GM23338 (cell line): ENCODE measurements at regions not wholly inside any gene's neighbourhood (a gene's known extent, or its start where the extent isn't known, plus 50 kb on each side); places are given as distances from the start of the nearest gene placed in this dataset.
"Not testable (repeated sequence)": the region's sequence is repeated elsewhere in the genome, so short reads cannot be mapped to it uniquely, and the experiment has no call there.

Source experiments
- ATAC-seq: fragments of 200-7000 bp; cut with Tn5 transposase; 3 replicates; pipeline ENCODE4 v1.9.1; 2020
- DNase-seq: peaks from one replicate; pipeline ENCODE4 v3.0.0-alpha.2; 2015; ENCODE audit warnings: low spot score
- H2AFZ ChIP-seq: fragments of 200-600 bp; sonication (generic); 2 replicates; pipeline ENCODE4 v1.8.0; 2016; ENCODE audit warnings: antibody characterized with exemption, mild to moderate bottlenecking, moderate library complexity
- H3F3A ChIP-seq: fragments of 200-600 bp; sonication (generic); replicated peaks from 2 replicates; pipeline ENCODE4 v1.8.0; 2017; ENCODE audit warnings: antibody characterized with exemption, mixed run types, low read depth
- H3K27ac ChIP-seq: fragments of 200-600 bp; sonication (generic); 2 replicates; pipeline ENCODE4 v1.6.1; 2016; ENCODE audit warnings: low read depth
- H3K27me3 ChIP-seq: fragments of 200-600 bp; sonication (generic); 2 replicates; pipeline ENCODE4 v1.8.0; 2016; ENCODE audit warnings: mild to moderate bottlenecking, mixed run types, moderate library complexity; ENCODE audit not compliant: insufficient read depth
- H3K36me3 ChIP-seq: fragments of 200-600 bp; sonication (generic); 2 replicates; pipeline ENCODE4 v1.8.0; 2016; ENCODE audit warnings: mild to moderate bottlenecking; ENCODE audit not compliant: insufficient read depth
- H3K4me1 ChIP-seq: fragments of 200-600 bp; sonication (generic); 2 replicates; pipeline ENCODE4 v1.8.0; 2016; ENCODE audit warnings: mild to moderate bottlenecking, moderate library complexity; ENCODE audit not compliant: insufficient read depth
- H3K4me2 ChIP-seq: fragments of 200-600 bp; sonication (generic); 2 replicates; pipeline ENCODE4 v1.7.1; 2017; ENCODE audit warnings: mixed run types
- H3K4me3 ChIP-seq: fragments of 200-600 bp; sonication (generic); 2 replicates; pipeline ENCODE4 v1.6.1; 2016; ENCODE audit warnings: mixed run types
- H3K79me2 ChIP-seq: fragments of 200-600 bp; sonication (generic); replicated peaks from 2 replicates; pipeline ENCODE4 v1.8.0; 2017; ENCODE audit warnings: mild to moderate bottlenecking; ENCODE audit not compliant: insufficient read depth
- H3K9me2 ChIP-seq: fragments of 200-600 bp; sonication (generic); 2 replicates; pipeline ENCODE4 v1.8.0; 2017; ENCODE audit not compliant: insufficient read depth
- H4K20me1 ChIP-seq: fragments of 200-600 bp; sonication (generic); replicated peaks from 2 replicates; pipeline ENCODE4 v1.8.0; 2017; ENCODE audit warnings: mild to moderate bottlenecking; ENCODE audit not compliant: insufficient read depth
- H3K27ac Mint-ChIP-seq: 2 replicates; pipeline ENCODE4 v1.8.0; 2020; ENCODE audit warnings: inconsistent platforms, mild to moderate bottlenecking, moderate library complexity, mixed read lengths
- H3K27me3 Mint-ChIP-seq: 3 replicates; pipeline ENCODE4 v1.8.0; 2022; ENCODE audit warnings: low read depth, mild to moderate bottlenecking, moderate library complexity, mixed read lengths, inconsistent platforms; ENCODE audit not compliant: insufficient read depth, poor library complexity
- H3K36me3 Mint-ChIP-seq: 3 replicates; pipeline ENCODE4 v1.8.0; 2021; ENCODE audit warnings: low read depth, mild to moderate bottlenecking, inconsistent platforms, moderate library complexity, mixed read lengths
- H3K4me1 Mint-ChIP-seq: 3 replicates; pipeline ENCODE4 v1.8.0; 2020; ENCODE audit warnings: mild to moderate bottlenecking, inconsistent platforms, mixed read lengths
- H3K4me3 Mint-ChIP-seq: 3 replicates; pipeline ENCODE4 v1.8.0; 2021; ENCODE audit warnings: moderate library complexity, mild to moderate bottlenecking, inconsistent platforms, mixed read lengths
- H3K9me3 Mint-ChIP-seq: 3 replicates; pipeline ENCODE4 v1.8.0; 2020; ENCODE audit warnings: moderate library complexity, mild to moderate bottlenecking, inconsistent platforms, mixed read lengths
- CTCF ChIP-seq, 2 experiments: fragments of 200-600 bp in 1 of 2; sonication (generic) in 1 of 2; conservative IDR thresholded peaks; 2 replicates each; pipeline versions ENCODE4 v1.5.1 to v1.6.1; 2016 to 2017; ENCODE audit warnings: antibody characterized with exemption in 2 of 2, low read depth in 2 of 2, mild to moderate bottlenecking in 2 of 2, moderate library complexity in 1 of 2
- NANOG ChIP-seq: IDR thresholded peaks from 2 replicates; pipeline ENCODE4 v1.6.1; 2016; ENCODE audit warnings: antibody characterized with exemption, borderline replicate concordance
- POLR2AphosphoS5 ChIP-seq: IDR thresholded peaks from 2 replicates; pipeline ENCODE4 v1.6.1; 2016; ENCODE audit warnings: antibody characterized with exemption, low read depth
- ZNF331 ChIP-seq: fragments of 250-450 bp; sonication (Bioruptor Pico); IDR thresholded peaks from 2 replicates; pipeline ENCODE4 v1.5.0; 2020; ENCODE audit warnings: low read depth, mild to moderate bottlenecking, moderate library complexity

GRCh38 chr5:36505021-36505420 lies 101.4 kb upstream of the SLC1A3 start:
- DNase-seq (no peak), ATAC-seq (no peak)
- no peaks in the 10 kb centered on the region for H3F3A ChIP-seq
- H3K36me3 Mint-ChIP-seq, result no peaks in the 10 kb centered on the region
- H2AFZ ChIP-seq, result 0 out of 2 replicates have a peak overlapping the region, but pooled peaks have one; percentile 3
- H3K27me3 ChIP-seq, result no peaks in the 10 kb centered on the region
- no peak overlapping the region for H3K4me3 ChIP-seq
- H3K27ac ChIP-seq, result no peak overlapping the region
- peaks cover 1% of the 10 kb centered on the region for H3K27me3 Mint-ChIP-seq
- TF ChIP-seq ZNF331 (CRISPR knock-in tag), result no peak
- no peak for TF ChIP-seq POLR2AphosphoS5
- TF ChIP-seq NANOG, result no peak
- no peaks in the 10 kb centered on the region for H3K36me3 ChIP-seq
- peaks cover 4% of the 10 kb centered on the region; the same call in 1 of the 3 replicates for H3K9me3 Mint-ChIP-seq
- 0 out of 2 replicates have a peak, but pooled peaks cover 12% of the 10 kb centered on the region for H3K4me1 ChIP-seq
- no peak overlapping the region for H3K4me3 Mint-ChIP-seq
- no peaks in the 10 kb centered on the region for H4K20me1 ChIP-seq
- no peak overlapping the region for H3K4me2 ChIP-seq
- H3K27ac Mint-ChIP-seq, result no peak overlapping the region; the same call in 1 of the 2 replicates
- H3K9me2 ChIP-seq, result no peaks in the 10 kb centered on the region
- H3K4me1 Mint-ChIP-seq, result peaks cover 11% of the 10 kb centered on the region
- H3K79me2 ChIP-seq, result no peaks in the 10 kb centered on the region

DNA sequence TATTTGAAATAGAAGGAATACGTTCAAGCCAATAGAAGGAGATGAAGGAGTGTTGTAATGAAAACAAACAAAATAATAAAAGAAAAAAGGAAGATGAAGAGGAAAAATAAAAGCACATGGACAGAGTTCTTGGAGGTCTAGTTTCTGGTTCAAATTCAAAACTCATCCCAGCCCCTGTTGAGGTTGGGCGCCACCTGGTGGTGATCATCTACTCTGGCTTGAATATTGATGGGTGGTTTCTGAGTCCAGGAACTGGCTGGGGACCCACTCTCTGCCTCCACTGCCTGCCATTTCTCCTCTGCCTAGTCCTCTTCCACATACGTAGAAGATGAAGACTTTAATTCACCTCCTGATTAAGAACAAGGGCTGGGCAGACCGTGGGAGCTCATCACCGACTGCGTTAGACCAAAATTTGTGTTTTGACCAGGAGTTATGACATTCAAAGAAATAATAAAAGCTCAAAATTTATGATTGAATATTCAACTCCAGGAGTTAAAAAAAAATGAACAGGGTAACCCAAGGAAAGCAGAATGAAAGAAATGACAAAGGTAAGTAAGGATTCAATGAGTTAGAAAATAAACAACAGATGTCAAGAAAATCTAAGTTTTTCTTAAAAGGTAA lies 99.0 kb upstream of the SLC1A3 start:
- DNase-seq (peak; percentile 91), ATAC-seq (peak; percentile 88)
- Mint-ChIP-seq H3K27ac (no peak overlapping the region), H3K27me3 (peaks cover 1% of the 10 kb centered on the region), H3K9me3 (peaks cover 4% of the 10 kb centered on the region; the same call in 1 of the 3 replicates), H3K4me1 (peaks cover 11% of the 10 kb centered on the region), H3K36me3 (no peaks in the 10 kb centered on the region), H3K4me3 (no peak overlapping the region)
- Histone ChIP-seq H4K20me1 (no peaks in the 10 kb centered on the region), H3K36me3 (no peaks in the 10 kb centered on the region), H3K27ac (no peak overlapping the region), H3K79me2 (no peaks in the 10 kb centered on the region), H3K4me2 (no peak overlapping the region), H3K27me3 (no peaks in the 10 kb centered on the region), H3K4me3 (no peak overlapping the region), H3K4me1 (0 out of 2 replicates have a peak, but pooled peaks cover 12% of the 10 kb centered on the region), H3K9me2 (no peaks in the 10 kb centered on the region), H3F3A (no peaks in the 10 kb centered on the region), H2AFZ (no peak overlapping the region)
- TF ChIP-seq CTCF (conservative IDR thresholded peaks at IDR 0.05; ENCODE audit: low read depth in 2 of 2) (peak; percentile 89 to 91), ZNF331 (CRISPR knock-in tag) (no peak)

- not testable (repeated sequence) for H3K9me2 ChIP-seq, H3K9me3 Mint-ChIP-seq, H3K27me3 Mint-ChIP-seq, H3K27ac ChIP-seq, H3K36me3 ChIP-seq, H3F3A ChIP-seq, H3K27ac Mint-ChIP-seq, ATAC-seq, H3K79me2 ChIP-seq, H3K36me3 Mint-ChIP-seq, H3K4me2 ChIP-seq, H3K27me3 ChIP-seq, DNase-seq, H4K20me1 ChIP-seq, H3K4me3 ChIP-seq, H3K4me3 Mint-ChIP-seq
- 0 out of 2 replicates have a peak, but pooled peaks cover 12% of the 10 kb centered on the region for H3K4me1 ChIP-seq
- H2AFZ ChIP-seq, result 0 out of 2 replicates have a peak overlapping the region, but pooled peaks have one; percentile 72
- peaks cover 11% of the 10 kb centered on the region for H3K4me1 Mint-ChIP-seq
Measured at GRCh38 chr5:36508331-36508730, 98.1 kb upstream of the SLC1A3 start.

DNA sequence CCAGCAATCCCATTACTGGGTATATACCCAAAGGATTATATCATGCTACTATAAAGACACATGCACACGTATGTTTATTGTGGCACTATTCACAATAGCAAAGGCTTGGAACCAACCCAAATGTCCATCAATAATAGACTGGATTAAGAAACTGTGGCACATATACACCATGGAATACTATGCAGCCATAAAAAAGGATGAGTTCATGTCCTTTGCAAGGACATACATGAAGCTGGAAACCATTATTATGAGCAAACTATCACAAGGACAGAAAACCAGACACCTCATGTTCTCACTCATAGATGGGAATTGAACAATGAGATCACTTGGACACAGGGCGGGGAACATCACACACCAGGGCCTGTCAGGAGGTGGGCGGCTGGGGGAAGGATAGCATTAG lies 92.8 kb upstream of the SLC1A3 start:
- not testable (repeated sequence) for H3K4me2 ChIP-seq, H3K4me3 Mint-ChIP-seq, H3F3A ChIP-seq, ATAC-seq, H3K79me2 ChIP-seq, H3K36me3 Mint-ChIP-seq, H4K20me1 ChIP-seq, H3K27ac ChIP-seq, DNase-seq, H3K27ac Mint-ChIP-seq, H3K4me1 ChIP-seq, H2AFZ ChIP-seq, H3K9me3 Mint-ChIP-seq, H3K4me3 ChIP-seq, H3K27me3 Mint-ChIP-seq, H3K4me1 Mint-ChIP-seq, H3K36me3 ChIP-seq, H3K27me3 ChIP-seq, H3K9me2 ChIP-seq
